NT2/D1 (cell line): ENCODE measurements at regions not wholly inside any gene's neighbourhood (a gene's known extent, or its start where the extent isn't known, plus 50 kb on each side); places are given as distances from the start of the nearest gene placed in this dataset.

Experiments used
- DNase-seq: peaks from one replicate; pipeline ENCODE4 v3.0.0-alpha.2; 2011; ENCODE audit warnings: low read depth, low spot score
- H3K27me3 ChIP-seq: 2 replicates; pipeline ENCODE4 v1.6.0; 2011; ENCODE audit warnings: mild to moderate bottlenecking; ENCODE audit not compliant: insufficient read length, insufficient read depth
- H3K36me3 ChIP-seq: 2 replicates; pipeline ENCODE4 v1.6.1; 2011; ENCODE audit warnings: mild to moderate bottlenecking, low read length, mixed read lengths; ENCODE audit not compliant: insufficient read depth, insufficient read length
- H3K4me1 ChIP-seq: 2 replicates; pipeline ENCODE4 v1.5.1; 2011; ENCODE audit not compliant: insufficient read depth, insufficient read length
- H3K4me3 ChIP-seq: 2 replicates; pipeline ENCODE4 v1.5.1; 2011; ENCODE audit warnings: low read depth; ENCODE audit not compliant: insufficient read length
- H3K9ac ChIP-seq: 2 replicates; pipeline ENCODE4 v1.6.0; 2011; ENCODE audit warnings: low read depth; ENCODE audit not compliant: insufficient read length
- H3K9me3 ChIP-seq: 2 replicates; pipeline ENCODE4 v1.5.1; 2011; ENCODE audit warnings: mild to moderate bottlenecking, low read length; ENCODE audit not compliant: insufficient read depth
- SUZ12 ChIP-seq: IDR thresholded peaks from 2 replicates; pipeline ENCODE4 v1.6.1; 2011; ENCODE audit not compliant: insufficient read length, insufficient read depth; ENCODE audit errors: extremely low read depth
- YY1 ChIP-seq: IDR thresholded peaks from 2 replicates; pipeline ENCODE4 v1.6.1; 2011; ENCODE audit not compliant: insufficient read length, insufficient read depth
- ZNF274 ChIP-seq: IDR thresholded peaks from 2 replicates; pipeline ENCODE4 v1.6.1; 2011; ENCODE audit warnings: mild to moderate bottlenecking, low read depth, low read length

GRCh38 chr1:208562151-208562960 is 318.2 kb upstream of the PLXNA2 start:
- Histone ChIP-seq H3K4me3 (no peak overlapping the region), H3K36me3 (no peaks in the 10 kb centered on the region), H3K27me3 (no peaks in the 10 kb centered on the region), H3K4me1 (no peaks in the 10 kb centered on the region), H3K9ac (no peak overlapping the region), H3K9me3 (no peaks in the 10 kb centered on the region)
- DNase-seq, result no peak
- TF ChIP-seq SUZ12 (no peak), YY1 (no peak), ZNF274 (no peak)

- H3K9ac ChIP-seq, result no peak overlapping the region
- no peaks in the 10 kb centered on the region for H3K9me3 ChIP-seq
- H3K4me3 ChIP-seq, result no peak overlapping the region
- TF ChIP-seq SUZ12 (no peak), YY1 (no peak), ZNF274 (no peak)
- H3K27me3 ChIP-seq, result no peaks in the 10 kb centered on the region
- H3K36me3 ChIP-seq, result no peaks in the 10 kb centered on the region
- DNase-seq, result no peak
- no peaks in the 10 kb centered on the region for H3K4me1 ChIP-seq
Observed at GRCh38 chr1:208564466-208564865, 320.3 kb upstream of the PLXNA2 start.

GRCh38 chr1:208565756-208566440 is 321.7 kb upstream of the PLXNA2 start:
- no peaks in the 10 kb centered on the region for H3K36me3 ChIP-seq
- TF ChIP-seq YY1 (no peak), SUZ12 (no peak), ZNF274 (no peak)

GRCh38 chr1:208569181-208569580 is 325.0 kb upstream of the PLXNA2 start:
- no peak overlapping the region for H3K4me3 ChIP-seq
- H3K36me3 ChIP-seq, result no peaks in the 10 kb centered on the region
- no peaks in the 10 kb centered on the region for H3K9me3 ChIP-seq
- no peak for DNase-seq
- H3K27me3 ChIP-seq, result no peaks in the 10 kb centered on the region
- no peak for TF ChIP-seq ZNF274
- TF ChIP-seq SUZ12, result no peak
- no peak for TF ChIP-seq YY1
- H3K4me1 ChIP-seq, result no peaks in the 10 kb centered on the region
- H3K9ac ChIP-seq, result no peak overlapping the region

More at GRCh38 chr1:208565756-208566440, 321.7 kb upstream of the PLXNA2 start:
- Histone ChIP-seq H3K4me3 (no peak overlapping the region), H3K4me1 (no peaks in the 10 kb centered on the region), H3K27me3 (no peaks in the 10 kb centered on the region), H3K9ac (no peak overlapping the region), H3K9me3 (no peaks in the 10 kb centered on the region)
- DNase-seq, result no peak

- no peak for DNase-seq
- H3K9me3 ChIP-seq, result no peaks in the 10 kb centered on the region
- no peak overlapping the region for H3K9ac ChIP-seq
- TF ChIP-seq YY1, result no peak
- TF ChIP-seq ZNF274, result no peak
- TF ChIP-seq SUZ12, result no peak
- H3K27me3 ChIP-seq, result no peaks in the 10 kb centered on the region
- no peak overlapping the region for H3K4me3 ChIP-seq
- H3K4me1 ChIP-seq, result no peaks in the 10 kb centered on the region
- H3K36me3 ChIP-seq, result no peaks in the 10 kb centered on the region
Observed at GRCh38 chr1:208570362-208570761, 326.2 kb upstream of the PLXNA2 start.

GRCh38 chr1:208576425-208576824 is 332.2 kb upstream of the PLXNA2 start:
- no peak overlapping the region for H3K4me3 ChIP-seq
- H3K9me3 ChIP-seq, result no peaks in the 10 kb centered on the region
- no peaks in the 10 kb centered on the region for H3K27me3 ChIP-seq
- H3K4me1 ChIP-seq, result no peaks in the 10 kb centered on the region
- H3K9ac ChIP-seq, result no peak overlapping the region
- TF ChIP-seq YY1, result no peak
- no peak for TF ChIP-seq ZNF274
- no peak for TF ChIP-seq SUZ12
- no peaks in the 10 kb centered on the region for H3K36me3 ChIP-seq
- no peak for DNase-seq

- H3K36me3 ChIP-seq, result no peaks in the 10 kb centered on the region
- no peak overlapping the region for H3K9ac ChIP-seq
- no peaks in the 10 kb centered on the region for H3K27me3 ChIP-seq
- no peaks in the 10 kb centered on the region for H3K4me1 ChIP-seq
- no peak overlapping the region for H3K4me3 ChIP-seq
- no peak for DNase-seq
- TF ChIP-seq YY1 (no peak), ZNF274 (no peak), SUZ12 (no peak)
- no peaks in the 10 kb centered on the region for H3K9me3 ChIP-seq
Observed at GRCh38 chr1:208577381-208577905, 333.3 kb upstream of the PLXNA2 start.
